GM18858 (cell line): ENCODE measurements at regions not wholly inside any gene's neighbourhood (a gene's known extent, or its start where the extent isn't known, plus 50 kb on each side); places are given as distances from the start of the nearest gene placed in this dataset.
"Not testable (repeated sequence)": the region's sequence is repeated elsewhere in the genome, so short reads cannot be mapped to it uniquely, and the experiment has no call there.

Experiments used
- ATAC-seq: cut with Tn5 transposase; IDR thresholded peaks from one replicate; pipeline ENCODE4 v1.9.1; 2021; ENCODE audit not compliant: unreplicated experiment

DNA sequence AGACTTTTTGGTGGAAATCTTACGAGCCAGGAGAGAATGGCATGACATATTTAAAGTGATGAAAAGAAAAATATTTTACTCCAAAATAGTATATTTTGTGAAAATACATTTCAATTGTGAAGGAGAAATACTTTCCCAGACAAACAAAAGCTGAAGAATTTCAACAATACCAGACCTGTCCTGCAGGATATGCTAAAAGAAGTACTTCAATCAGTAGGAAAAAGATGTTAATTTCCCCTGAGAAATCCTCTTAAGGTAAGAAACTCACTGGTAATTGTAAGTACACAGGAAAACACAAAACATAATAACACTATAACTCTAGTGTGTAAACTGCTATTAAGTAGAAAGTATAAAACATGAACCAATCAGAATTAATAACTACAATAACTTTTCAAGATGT lies 341.8 kb upstream of the GJE1 start:
- no peak for ATAC-seq

DNA sequence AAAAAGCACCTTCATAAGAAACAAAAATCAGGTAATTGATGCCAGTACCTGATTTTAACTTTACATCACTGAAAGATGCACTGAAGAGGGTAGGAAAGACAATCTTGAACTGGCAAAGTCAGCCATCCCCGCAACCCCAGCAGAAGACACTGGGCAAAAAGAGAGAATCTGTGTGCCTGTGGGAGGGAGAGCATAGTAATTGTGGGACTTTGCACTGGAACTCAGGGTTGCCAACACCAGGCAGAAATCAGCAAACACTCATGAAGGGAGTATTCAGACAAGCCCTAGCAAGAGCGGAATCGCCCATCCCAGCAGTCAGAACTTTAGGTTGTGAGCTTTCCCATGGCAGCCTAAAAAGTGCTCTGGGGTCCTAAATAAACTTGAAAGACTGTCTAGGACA lies 344.6 kb upstream of the GJE1 start:
- ATAC-seq: no peak

DNA sequence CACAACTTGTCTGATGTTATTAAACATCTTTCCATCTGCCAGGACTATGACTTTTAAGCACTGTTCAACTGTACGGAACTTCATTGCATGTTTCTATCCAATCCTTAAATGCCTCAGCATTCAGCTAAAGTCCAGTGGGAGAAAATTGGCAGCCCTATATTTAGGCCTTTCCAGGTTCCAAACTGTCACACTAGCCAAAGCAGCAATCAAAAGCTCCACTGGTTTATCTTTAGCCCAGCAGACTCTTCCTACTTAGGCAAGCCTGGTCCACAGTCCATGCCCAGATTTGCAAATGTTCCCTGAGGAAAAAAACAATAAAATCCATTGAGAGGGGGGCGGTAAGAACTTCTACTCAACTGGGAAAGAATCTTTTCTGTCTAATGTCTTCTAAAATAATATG lies 349.1 kb upstream of the GJE1 start:
- ATAC-seq: no peak

DNA sequence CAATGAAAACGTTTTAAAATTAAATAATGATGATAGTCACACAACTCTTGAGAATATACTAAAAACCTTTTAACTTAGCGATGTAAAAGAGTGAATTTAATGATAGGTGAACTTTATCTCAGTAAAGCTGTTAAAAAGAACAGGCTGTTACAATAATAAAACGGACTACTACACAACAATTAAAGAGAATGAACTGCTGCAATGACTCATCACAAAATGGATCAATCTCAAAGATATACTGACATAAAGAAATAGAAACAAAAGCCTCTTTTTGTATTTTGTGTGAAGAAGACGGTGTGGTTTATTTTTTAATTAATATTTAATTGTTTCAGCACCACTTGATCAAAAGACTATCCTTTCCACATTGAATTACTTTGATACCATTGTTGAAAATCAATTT lies 352.4 kb upstream of the GJE1 start:
- ATAC-seq: no peak

DNA sequence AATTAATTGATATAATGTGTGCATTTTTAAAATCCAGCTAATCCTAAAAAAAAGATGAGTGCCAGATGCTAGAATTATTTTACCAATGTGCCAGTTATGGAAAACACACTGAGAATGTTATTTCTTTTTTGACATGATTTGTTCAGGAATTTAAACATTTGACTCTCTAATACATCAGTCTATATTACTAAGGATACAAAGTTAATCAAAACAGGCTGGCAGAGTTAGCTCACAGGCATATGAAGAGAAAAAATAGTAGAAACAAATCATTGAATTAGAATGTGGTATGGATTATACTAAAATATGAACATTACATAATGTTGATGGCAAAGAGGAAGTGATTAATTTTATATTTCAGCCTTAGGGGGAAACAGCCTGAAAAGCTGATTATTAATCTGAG lies 368.3 kb upstream of the GJE1 start:
- ATAC-seq: no peak

DNA sequence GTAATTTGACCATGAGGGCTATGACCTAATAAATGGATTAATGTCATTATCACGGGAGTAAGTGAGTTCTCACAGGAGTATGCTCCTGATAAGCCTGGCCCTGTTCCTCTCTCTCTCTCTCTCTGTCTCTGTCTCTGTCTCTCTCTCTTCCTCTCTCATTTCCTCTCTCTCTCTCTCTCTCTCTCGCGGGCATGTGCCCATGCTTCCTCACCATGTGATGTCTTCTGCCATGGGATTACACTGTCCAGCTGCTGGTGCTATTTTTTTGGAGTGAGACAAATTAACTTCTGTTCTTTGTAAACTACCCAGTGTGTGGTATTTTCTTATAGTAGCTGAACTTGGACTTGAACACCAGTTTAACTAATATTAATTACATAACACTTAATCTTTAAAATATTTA lies 374.3 kb upstream of the GJE1 start:
- ATAC-seq: no peak

DNA sequence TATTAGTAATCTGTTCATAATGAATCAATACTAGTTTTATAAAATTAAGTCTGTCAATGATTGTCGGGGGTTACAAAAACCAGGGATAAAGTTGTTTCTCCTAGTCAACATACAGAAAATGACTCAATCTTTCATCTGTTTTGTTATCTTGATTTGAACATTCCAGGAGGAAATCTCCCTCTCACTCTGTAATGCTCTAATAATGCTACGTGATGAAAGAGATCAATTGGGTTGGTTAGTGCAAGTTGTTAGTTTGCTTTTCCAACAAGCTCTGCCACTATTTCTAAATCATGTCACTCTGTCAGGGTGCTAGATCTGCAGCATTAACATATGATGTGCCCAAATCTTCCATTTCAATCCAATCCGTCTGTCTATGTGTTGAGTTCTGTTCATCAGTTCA lies 379.5 kb upstream of the GJE1 start:
- no peak for ATAC-seq

DNA sequence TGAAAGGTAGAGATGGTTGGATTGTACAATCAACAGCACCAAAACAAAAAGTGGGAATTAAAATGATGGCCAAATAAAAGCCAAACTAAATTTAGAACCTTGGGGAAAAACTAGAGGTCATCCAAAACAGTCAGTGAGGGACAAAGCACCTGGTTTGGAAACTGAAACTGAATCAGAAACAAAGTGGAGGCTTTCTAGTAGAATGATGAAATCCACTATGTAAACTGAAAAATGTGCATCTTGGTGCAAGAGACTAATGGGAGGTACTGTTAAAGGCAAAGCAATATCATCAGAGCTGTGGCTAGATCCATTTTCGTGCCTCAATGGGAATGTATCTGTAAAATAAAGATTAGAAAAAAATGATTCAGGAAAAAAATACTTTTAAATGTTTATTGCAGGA lies 380.0 kb upstream of the GJE1 start:
- no peak for ATAC-seq

DNA sequence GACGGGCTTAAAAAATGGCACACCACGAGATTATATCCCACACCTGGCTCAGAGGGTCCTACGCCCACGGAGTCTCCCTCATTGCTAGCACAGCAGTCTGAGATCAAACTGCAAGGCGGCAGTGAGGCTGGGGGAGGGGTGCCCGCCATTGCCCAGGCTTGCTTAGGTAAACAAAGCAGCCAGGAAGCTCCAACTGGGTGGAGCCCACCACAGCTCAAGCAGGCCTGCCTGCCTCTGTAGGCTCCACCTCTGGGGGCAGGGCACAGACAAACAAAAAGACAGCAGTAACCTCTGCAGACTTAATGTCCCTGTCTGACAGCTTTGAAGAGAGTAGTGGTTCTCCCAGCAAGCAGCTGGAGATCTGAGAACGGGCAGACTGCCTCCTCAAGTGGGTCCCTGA lies 386.4 kb upstream of the GJE1 start:
- not testable (repeated sequence) for ATAC-seq

DNA sequence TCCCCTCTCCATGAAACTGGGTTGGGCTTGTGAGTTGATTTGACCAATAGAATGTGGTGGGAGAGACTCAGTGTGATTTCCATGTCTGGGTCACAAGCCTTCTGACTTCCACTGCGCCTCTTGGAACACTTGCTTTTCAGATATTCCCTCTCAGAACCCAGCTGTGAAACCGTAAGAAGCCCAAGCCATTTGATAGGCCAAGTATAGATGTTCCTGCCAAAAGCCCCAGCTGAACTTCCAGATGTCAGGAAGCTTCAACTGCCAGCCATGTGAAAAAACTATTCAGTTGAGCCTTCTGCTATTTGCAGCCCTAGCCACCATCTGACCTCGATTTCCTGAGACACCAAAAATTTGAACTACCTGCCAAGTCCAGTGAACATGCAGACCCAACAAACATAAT lies 387.8 kb upstream of the GJE1 start:
- ATAC-seq: no peak

DNA sequence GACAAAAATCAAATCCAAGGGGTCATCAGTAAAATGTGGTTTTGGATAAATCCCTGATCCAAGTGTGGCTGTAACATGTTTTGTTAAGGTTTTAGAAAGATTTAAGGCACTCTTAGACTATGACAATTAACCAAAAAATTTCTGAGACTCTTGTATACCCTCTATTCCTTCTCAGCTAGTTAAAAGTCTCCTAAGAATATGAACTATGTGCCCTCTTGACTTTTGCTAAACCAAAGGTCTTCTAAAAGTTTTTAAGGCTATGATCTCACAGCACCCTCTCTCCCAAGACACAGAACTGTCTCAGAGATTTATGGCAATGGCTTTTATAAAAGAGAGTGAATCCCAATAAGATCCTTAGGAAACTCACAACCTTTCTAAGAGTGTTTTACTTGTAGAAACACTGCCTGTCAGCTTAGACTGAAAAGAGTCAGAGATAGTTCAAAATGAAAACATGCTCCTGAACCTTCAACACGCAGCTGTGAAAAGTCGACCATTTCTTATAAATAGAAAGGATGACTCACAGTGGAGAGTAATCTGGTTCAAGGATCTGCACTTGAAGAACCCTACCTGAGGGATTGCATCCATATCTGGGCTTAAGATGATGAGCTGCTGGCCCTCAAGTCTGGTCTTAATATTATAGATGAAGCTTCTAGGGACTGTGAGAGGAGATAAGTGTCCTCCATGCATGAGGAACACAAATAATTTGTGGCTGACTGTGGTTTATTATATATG lies 388.4 kb upstream of the GJE1 start:
- ATAC-seq: no peak

DNA sequence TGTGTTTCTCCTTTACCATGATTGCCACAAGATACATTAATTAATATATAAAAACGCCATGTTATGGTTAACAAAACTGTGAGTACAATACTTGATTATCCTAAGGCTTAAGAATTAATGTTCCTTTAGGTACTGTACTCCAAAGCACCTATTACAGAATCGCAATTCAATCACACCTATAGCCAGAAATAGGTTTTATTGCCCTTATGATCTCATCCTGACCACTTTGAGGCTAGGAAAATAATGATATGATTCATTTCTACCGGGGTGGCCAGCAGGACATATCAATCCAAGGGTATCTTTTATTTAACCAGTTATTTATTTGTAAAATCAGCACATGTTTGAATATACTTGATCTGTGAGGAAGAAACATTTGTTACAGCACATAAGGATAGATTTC lies 396.6 kb upstream of the GJE1 start:
- ATAC-seq: no peak

DNA sequence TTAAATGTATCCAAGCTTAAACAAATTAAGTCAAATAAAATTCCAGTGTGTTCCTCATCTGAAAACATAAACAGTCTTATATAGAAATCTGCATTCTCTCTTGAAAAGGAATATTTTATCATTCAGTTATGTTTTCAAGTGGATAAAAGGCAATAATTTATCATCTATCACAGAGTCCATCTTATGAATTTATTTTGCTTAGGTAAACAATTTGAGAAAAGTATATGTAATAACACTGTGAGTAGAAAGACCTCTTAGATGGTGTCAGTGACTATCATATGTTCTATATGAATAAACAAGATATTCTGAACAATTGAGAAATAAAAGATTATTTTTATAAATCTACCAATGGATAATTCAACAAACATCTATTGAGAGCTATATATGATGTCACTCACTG lies 397.6 kb upstream of the GJE1 start:
- ATAC-seq: no peak

DNA sequence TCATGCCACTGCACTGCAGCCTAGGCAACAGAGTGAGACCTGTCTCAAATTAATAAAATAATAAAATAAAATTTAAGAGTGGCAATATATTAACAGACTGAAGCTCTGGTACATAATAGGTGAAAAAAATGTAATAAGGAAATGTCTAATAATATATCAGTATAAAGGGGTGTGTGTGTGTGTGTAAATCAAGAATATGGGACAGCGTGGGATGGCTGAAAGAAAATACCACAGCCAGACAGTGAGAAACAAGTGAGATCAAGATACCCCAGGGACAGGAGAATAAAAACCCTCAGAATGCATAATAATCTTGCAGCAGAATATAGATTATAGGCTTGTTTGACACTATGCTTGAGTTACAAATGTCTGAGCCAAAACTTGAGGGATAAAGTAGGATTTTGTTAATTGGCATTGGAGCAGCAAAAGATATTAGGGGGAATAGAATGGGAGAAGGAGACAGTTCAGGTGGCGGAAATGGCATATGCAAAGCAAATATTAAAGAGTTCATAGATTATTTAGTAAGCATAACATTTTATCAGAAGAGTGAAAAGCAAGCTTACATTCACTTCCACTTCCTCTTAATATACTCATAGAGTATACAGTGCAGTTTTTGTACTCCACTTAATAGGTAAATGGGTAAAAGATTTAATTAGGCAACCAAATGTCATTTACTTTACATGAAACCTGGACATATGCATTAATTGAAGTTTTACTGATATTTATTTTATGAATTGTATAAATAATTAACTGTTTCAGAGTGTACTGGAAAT lies 398.5 kb upstream of the GJE1 start:
- no peak for ATAC-seq

DNA sequence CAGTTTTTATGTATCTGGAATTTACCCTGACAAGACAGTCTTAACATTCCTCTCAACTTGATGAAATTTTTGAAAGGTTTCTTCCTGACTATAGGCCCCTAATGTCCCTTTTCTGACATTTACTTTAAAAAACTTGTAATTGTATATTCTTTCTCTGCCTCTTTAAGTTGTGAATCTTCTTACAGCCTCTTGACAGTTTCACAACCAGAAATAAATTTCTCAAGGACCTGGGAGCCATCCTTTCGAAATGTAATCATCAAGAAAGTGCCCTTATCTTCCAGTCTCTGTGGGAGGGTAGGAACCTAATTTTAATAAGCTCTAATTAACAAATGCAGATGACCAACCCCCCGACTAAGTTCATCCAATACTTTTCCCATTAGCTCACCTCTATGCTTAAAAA lies 403.6 kb upstream of the GJE1 start:
- ATAC-seq: no peak

DNA sequence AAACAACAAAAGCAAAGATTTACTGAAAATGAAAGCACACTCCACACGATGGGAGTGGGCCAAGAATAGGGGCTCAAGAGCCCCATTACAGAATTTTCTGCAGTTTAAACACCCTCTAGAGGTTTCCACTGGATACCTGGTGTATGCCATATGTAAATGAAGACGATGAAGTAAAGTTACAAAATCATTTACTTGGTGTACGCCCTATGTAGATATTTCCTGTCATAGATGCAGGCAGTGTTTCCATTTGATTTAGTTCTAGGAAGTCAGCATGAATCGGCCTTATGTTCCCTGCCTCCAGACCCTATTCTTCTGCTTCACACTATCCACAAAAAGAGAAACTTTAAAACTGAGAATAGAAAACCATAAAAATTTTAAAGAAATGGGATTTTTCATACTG lies 404.4 kb upstream of the GJE1 start:
- ATAC-seq: no peak

DNA sequence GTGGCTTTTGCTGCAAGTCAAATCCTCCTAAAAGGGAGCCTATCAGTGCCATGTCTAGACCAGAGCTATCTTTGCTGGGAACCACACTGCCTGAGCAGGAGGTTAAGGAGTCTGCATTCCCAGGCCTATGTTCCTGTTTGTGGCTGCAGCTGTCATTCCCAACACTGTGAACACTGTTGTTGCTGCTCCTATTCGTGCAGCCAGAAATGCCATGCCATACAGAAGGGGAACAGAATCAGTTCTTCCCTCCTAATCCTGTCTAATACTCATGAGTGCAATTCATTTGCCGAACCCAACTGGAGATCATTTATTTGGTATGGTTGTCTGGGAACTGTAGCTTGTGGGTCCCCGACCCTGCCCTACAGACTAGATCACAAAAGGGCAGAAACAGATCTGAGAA lies 406.5 kb upstream of the GJE1 start:
- ATAC-seq: no peak

DNA sequence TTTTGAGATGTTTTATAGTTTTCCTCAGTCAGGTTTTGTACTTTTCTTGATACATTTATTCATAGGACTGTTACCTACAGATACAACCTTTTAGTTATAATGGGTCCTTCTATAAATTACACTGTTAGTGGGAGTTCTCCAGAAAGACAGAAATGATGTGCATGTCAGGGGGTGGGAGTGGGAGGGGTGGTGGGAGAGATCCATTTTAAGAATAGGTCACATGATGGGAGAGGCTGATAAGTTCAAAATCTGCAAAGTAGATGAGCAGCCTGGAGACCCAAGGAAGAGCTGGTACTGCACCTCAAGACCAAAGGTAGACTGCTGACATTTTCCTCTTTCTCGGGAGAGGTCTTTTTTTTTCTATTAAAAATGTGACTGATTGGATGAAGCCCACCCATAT lies 408.0 kb upstream of the GJE1 start:
- no peak for ATAC-seq

DNA sequence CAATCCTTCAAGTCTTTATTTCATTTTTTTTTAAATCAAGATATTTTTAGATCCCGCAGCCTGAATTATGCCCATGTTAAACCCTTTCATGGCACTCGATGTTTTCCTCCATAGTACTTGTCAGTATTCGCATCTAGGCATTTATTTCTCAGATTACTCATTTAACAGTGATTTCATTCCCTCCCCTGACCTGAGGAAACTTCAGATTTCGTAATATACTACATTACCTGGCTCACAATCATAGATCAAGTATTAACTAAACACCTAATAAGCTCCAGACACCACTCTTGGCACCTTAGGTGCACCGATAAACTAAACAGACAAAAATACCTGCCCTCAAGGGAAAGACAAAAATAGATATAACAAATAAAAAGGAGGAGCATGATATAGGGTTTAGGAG lies 413.2 kb upstream of the GJE1 start:
- no peak for ATAC-seq

DNA sequence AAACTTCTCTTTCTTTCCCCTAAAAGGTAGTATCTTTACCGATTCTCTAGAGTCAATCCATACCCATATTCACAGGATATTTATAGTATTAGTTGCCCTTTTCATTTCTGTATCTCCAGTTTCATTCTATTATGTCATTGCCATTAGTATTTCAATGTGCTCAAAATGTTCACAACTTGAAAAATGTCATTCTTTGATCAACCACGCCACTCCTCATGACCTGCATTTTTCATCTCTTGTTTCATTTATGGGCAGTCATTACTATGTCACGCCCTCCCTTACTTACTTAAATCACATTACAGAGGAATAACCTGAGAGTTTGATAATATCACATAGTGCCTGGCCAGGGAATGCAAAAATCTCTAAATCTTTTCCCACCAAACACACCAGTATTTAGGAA lies 427.3 kb upstream of the GJE1 start:
- no peak for ATAC-seq

DNA sequence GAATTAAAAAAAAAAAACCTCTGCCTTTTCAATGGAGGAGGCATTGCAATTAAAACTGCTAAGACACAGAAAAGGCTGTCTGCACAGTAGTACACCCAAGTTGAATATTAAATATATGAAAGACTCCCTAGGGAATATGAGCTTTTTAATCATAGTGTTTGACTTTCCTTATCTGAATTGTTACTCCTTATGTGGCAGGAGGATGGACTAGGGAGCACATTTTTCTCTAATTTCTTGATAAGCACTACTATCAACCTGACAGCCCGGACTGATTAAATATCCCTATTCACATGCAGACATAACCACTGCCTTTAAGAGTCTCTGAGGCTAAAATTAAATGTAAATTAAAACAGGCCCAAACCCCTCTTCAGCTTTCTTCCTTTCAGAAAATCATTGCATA lies 428.6 kb upstream of the GJE1 start:
- no peak for ATAC-seq

DNA sequence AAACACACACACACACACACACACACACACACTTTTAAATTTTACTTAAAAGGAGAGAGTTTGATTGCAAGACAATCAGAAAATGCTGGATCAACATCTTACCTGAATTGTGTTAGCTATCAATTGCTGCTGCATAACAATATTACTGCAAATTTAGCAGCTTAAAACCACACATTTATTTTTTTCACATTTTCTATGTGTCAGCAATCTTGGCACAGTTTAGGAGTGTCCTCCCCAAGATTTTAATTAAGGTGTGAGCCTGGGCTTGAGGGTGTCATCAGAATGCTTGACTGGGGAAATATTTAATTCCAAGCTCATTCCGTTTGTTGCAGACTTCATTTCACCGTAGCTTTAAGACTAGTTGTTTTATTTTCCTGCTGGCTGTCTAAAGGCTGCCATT lies 431.0 kb upstream of the GJE1 start:
- no peak for ATAC-seq

DNA sequence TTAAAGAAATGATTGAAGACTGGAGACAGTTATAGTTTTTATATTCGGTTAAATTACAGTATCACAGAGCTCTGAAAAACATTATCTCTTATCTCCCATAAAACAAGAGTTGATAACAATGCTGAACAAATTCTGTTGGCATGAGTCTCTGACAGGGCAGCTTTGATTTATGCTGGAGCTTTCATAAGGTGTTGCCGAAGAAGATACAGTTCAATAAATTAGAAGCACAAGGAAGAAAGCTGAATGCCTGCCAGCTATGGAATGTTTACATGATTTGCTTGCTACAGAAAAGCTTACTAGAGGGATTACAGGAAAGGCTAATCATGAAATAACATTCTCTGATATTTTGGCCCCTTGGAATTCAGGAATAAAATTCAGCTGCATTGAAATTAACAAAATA lies 431.9 kb upstream of the GJE1 start:
- no peak for ATAC-seq
